ENCODE measurements at regions not wholly inside any gene's neighbourhood (a gene's known extent, or its start where the extent isn't known, plus 50 kb on each side); places are given as distances from the start of the nearest gene placed in this dataset.

GRCh38 chr21:15592271-15592860 lies 137.4 kb upstream of the USP25 start (continued):
- TF ChIP-seq PRDM10 (IDR thresholded peaks at IDR 0.05; ENCODE audit: partially characterized antibody): no peak

DNA sequence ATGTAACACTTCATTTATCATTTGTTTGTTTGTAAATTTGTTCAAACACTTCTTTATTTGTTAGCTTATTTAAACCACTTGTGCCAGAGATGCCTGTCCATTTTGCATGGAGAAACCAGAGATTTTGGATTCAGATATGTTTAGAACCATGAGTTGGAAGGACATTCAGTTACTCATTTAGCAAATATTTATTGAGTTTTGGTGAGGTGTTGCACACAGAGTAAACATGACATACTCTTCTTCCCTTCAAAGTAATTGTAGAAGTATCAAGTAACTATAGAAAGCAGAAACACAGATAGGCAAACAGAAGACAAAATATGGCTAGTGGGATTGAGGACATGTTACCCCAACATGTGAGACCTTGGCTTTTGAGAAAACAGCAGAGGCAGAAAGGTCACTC lies 136.8 kb upstream of the USP25 start:
- DNase-seq (ENCODE audit: extremely low read depth in 1 of 4, low spot score in 3 of 4): no peak
- Histone ChIP-seq H3K4me3 (no peak overlapping the region), H3K36me3 (ENCODE audit: control insufficient read depth, insufficient read depth, low read length) (no peaks in the 10 kb centered on the region), H3K4me2 (ENCODE audit: insufficient read depth, low read length) (no peak overlapping the region), H3K27me3 (ENCODE audit: control insufficient read depth in 2 of 2, insufficient read depth in 2 of 2, low read length in 2 of 2) (no peaks in the 10 kb centered on the region), H3K9me1 (ENCODE audit: control insufficient read depth, insufficient read depth, low read length) (no peaks in the 10 kb centered on the region), H4K20me1 (replicated peaks; ENCODE audit: control insufficient read depth, insufficient read depth, low read length) (no peaks in the 10 kb centered on the region), H3K79me2 (ENCODE audit: control insufficient read depth, insufficient read depth, low read length) (no peaks in the 10 kb centered on the region), H3K9ac (ENCODE audit: insufficient read depth in 1 of 2, low read depth in 2 of 2, low read length in 2 of 2) (no peak overlapping the region), H3K4me1 (replicated peaks in 1 of 2; ENCODE audit: control insufficient read depth in 2 of 2, insufficient read depth in 2 of 2, low read length in 2 of 2) (no peaks in the 10 kb centered on the region), H2AFZ (ENCODE audit: low read depth, low read length) (no peak overlapping the region), H3K9me3 (replicated peaks; ENCODE audit: control insufficient read depth, insufficient read depth, low read depth, low read length) (no peaks in the 10 kb centered on the region), H3K27ac (ENCODE audit: extremely low read depth, low read depth, low read length) (no peak overlapping the region)
- in situ Hi-C loops (cut with MboI) (no loop called here), intact Hi-C loops (cut with micrococcal nuclease) (loop anchor here (5.0 to 10.0 kb wide), 3 partner anchors 728 to 1336 kb away; no protein-coding TSS in a partner anchor)
- CTCF ChIA-PET (ENCODE audit: low intra/inter-chr PET ratio): no interaction called here
- FAIRE-seq: no peak
- BruUV-seq (replicated peaks): no TSS peak
- TF ChIP-seq TAF7 (tag; IDR thresholded peaks at IDR 0.05): no peak
- no peak for TF ChIP-seq ZNF551 (CRISPR knock-in tag; IDR thresholded peaks at IDR 0.05)
- no peak for TF ChIP-seq NCOA1 (IDR thresholded peaks at IDR 0.05; ENCODE audit: low read depth)
- TF ChIP-seq SRSF9 (IDR thresholded peaks at IDR 0.05; ENCODE audit: borderline replicate concordance, low read depth, low read length): no peak
- no peak for TF ChIP-seq ZNF12 (CRISPR knock-in tag; IDR thresholded peaks at IDR 0.05)
- TF ChIP-seq ZFP1 (CRISPR knock-in tag; IDR thresholded peaks at IDR 0.05): no peak
- no peak for TF ChIP-seq ZNF639 (CRISPR knock-in tag; conservative IDR thresholded peaks at IDR 0.05 in 1 of 2, IDR thresholded peaks at IDR 0.05 in 1 of 2)
- TF ChIP-seq CREB3L1 (IDR thresholded peaks at IDR 0.05; ENCODE audit: borderline replicate concordance, low read depth): no peak
- TF ChIP-seq TAL1 (IDR thresholded peaks at IDR 0.05): no peak
- no peak for ATAC-seq
- POLR2A ChIA-PET: no interaction called here
